GM20000 (cell line): ENCODE measurements at regions not wholly inside any gene's neighbourhood (a gene's known extent, or its start where the extent isn't known, plus 50 kb on each side); places are given as distances from the start of the nearest gene placed in this dataset.

Source experiments
- DNase-seq: peaks from one replicate; pipeline ENCODE4 v3.0.0; 2012; ENCODE audit warnings: low spot score
- CTCF ChIP-seq: IDR thresholded peaks from 2 replicates; pipeline ENCODE4 v1.5.1; 2012; ENCODE audit warnings: mild to moderate bottlenecking, control low read depth; ENCODE audit errors: extremely low read depth, missing control alignments

GRCh38 chr13:47186471-47186870 is 289.6 kb upstream of the HTR2A start:
- no peak for DNase-seq
- TF ChIP-seq CTCF = no peak

DNA sequence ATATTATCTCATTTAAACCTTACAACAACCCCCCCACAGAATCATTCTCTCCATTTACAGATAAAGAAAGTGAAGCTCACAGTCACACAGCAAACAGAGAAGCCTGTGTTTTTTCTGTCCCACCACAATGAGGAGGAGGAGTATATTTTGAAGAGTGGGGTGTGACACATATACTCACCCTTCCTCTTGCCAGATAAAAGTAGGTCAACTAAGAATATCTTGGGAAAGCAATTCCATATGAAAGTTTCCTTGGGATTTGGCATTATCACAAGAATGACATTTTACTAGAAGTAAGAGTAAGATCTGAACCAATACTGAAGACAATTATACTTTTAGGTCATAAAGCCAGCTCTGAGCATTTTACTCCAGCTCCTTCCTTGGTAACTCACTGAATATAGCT is 287.5 kb upstream of the HTR2A start:
- no peak for DNase-seq
- TF ChIP-seq CTCF = no peak

- no peak for TF ChIP-seq CTCF
Measured at GRCh38 chr13:47179321-47179720, 282.5 kb upstream of the HTR2A start.

DNA sequence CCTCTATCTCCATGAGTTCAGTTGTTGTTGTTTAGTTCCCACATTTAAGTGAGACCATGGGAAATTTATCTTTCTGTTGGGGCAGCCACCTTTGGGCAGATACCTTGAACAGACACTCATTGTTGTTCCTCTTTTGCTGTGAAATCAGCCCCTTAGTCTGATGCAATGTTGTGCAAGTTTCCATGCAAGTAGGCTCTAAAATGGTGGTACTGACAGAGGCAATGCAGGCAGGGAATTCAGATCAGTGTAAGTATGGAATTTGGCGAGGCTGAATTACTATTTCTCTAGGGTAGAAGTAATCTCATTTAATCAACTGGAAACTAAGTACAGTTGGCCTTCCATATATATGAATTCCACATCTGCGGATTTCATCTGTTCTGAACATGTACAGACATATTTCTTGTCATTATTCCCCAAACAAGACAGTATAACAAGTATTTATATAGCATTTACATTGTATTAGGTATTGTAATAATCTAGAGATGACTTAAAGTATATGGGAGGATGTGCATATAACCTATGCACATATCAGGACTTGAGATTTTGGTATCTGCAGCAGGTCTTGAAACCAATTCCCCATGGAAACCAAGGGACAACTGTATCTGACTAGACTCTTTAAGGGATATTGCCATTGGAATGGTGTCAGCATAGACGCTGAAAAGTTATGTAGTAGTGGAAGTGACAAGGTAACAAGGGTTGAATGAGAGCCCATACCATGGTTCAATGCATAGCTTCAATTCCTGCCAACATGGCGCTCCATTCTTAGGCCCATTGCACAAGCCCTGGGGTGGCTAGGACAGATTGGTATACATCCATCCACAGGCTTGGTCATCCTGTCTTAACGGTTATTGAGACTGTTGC is 281.5 kb upstream of the HTR2A start:
- no peak for DNase-seq

More at GRCh38 chr13:47179321-47179720, 282.5 kb upstream of the HTR2A start:
- DNase-seq = no peak

DNA sequence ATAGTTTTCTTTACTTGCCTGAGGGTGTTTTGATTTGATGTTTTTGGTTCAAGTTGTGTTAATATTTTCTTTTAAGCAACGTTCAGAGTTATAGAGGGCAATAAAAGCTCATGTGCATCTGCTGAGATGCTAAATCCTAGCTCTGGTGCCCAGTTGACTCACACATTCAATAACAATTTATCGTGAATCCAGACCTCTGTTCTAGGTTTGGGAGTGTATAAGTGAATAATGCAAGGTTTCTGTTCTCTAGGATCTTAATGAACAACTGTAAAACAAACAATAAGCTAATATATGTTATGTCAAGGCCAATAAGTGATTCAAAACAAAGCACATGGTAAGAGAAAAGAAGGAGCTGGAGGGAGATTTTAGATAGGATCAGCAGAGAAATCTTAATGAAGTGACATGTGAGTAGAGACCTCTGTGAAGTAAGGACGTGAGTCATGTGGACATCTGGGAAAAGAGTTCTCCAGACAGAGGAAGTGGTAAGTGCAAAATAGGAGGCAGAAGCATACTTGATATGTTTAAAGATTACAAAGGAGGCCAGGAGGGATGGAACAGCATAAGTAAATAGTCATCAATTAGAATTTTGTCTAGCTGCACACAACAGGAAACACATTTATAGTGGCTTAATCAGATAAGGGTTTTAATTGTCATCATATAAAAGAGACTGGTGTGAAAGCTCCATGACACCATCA is 278.5 kb upstream of the HTR2A start:
- TF ChIP-seq CTCF = no peak
- DNase-seq = no peak

More for the DNA sequence above, 281.5 kb upstream of the HTR2A start:
- no peak for TF ChIP-seq CTCF

DNA sequence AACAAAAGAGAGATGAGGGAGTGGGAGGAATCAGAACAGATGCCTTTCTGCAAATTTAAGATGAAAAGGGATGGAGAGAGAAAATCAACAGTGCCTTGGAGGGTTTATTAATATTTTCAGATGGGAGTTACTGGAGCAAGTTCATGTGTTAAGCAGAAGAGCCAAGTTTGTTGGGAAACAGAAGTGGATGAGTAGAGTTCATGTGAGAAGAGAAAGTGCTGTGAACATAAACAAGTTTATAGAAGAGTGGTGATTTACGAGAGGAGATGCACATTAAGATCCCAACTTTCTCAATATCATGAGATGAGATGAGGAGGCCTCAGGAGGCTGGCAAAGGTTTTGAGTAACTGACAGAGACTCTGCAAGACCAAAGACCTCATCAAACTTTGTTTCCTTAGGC is 274.1 kb upstream of the HTR2A start:
- TF ChIP-seq CTCF = no peak
- DNase-seq = no peak

- no peak for DNase-seq
- TF ChIP-seq CTCF = no peak
Measured at GRCh38 chr13:47168618-47169017, 271.8 kb upstream of the HTR2A start.
